AG04449 (cell line): ENCODE measurements at regions not wholly inside any gene's neighbourhood (a gene's known extent, or its start where the extent isn't known, plus 50 kb on each side); places are given as distances from the start of the nearest gene placed in this dataset.

Source experiments
- CTCF ChIA-PET: fragments of 350-600 bp; formaldehyde crosslinking; extraction: SDS; loops from one replicate; lab custom pipeline; 2021; ENCODE audit warnings: antibody characterized with exemption; lab: Yijun Ruan, JAX
- POLR2A ChIA-PET: fragments of 400-600, 350-600 bp; formaldehyde crosslinking; extraction: SDS; loops from one replicate; lab custom pipeline; 2020; ENCODE audit warnings: antibody characterized with exemption, inconsistent platforms; lab: Yijun Ruan, JAX
- DNase-seq: peaks from one replicate; pipeline ENCODE4 v3.0.0-alpha.2; 2010; ENCODE audit warnings: low read depth, low spot score
- H3K4me3 ChIP-seq: 2 replicates; pipeline ENCODE4 v1.5.1; 2011; ENCODE audit warnings: low read depth, mild to moderate bottlenecking, control low read depth, low read length
- CTCF ChIP-seq: IDR thresholded peaks from one replicate; pipeline ENCODE4 v1.5.1; 2011; ENCODE audit warnings: mild to moderate bottlenecking, moderate library complexity, low read length, control low read depth, inconsistent platforms; ENCODE audit not compliant: insufficient read depth; ENCODE audit errors: missing control alignments

GRCh38 chr1:43035821-43036741, 77.4 kb upstream of the SLC2A1 start:
- H3K4me3 ChIP-seq = no peak overlapping the region
- ChIA-PET CTCF (interaction anchor here (1.1 kb wide), 1 partner anchor 38 kb away, joined by 4 read pairs; no protein-coding TSS in a partner anchor), POLR2A (no interaction called here)
- no peak for DNase-seq
- no peak for TF ChIP-seq CTCF

DNA sequence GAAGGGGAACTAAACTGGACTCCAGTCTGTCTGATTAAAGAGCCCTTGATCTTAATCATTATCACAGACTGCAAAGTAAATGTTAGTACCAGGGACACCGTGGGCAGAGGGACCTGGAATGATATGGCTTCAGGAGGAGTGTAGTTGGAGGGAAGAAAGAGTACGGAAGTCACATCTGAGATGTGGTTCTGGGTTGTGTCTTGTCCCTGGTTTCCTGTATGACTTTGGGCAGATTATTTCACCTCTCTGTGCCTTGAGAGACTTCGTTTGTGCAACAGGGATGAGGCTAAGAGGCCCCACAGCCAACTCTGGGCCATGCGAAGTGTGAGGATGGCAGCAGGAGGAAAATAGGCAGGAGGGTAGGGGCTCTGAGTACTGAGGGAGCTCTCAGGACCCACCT, 76.1 kb upstream of the SLC2A1 start:
- no peak overlapping the region for H3K4me3 ChIP-seq
- TF ChIP-seq CTCF = no peak
- POLR2A ChIA-PET = no interaction called here
- CTCF ChIA-PET = interaction anchor here (1.1 to 1.6 kb wide), 3 partner anchors 22 to 39 kb away, joined by 4 to 5 read pairs (median 4); no protein-coding TSS in a partner anchor
- DNase-seq = no peak

GRCh38 chr1:43034195-43034658, 75.6 kb upstream of the SLC2A1 start:
- ChIA-PET POLR2A (no interaction called here), CTCF (interaction anchor here (1.0 to 1.6 kb wide), 4 partner anchors 18 to 121 kb away, joined by 3 to 5 read pairs (median 4); no protein-coding TSS in a partner anchor)
- no peak for TF ChIP-seq CTCF
- no peak for DNase-seq
- H3K4me3 ChIP-seq = no peak overlapping the region

GRCh38 chr1:43031316-43032203, 72.9 kb upstream of the SLC2A1 start:
- DNase-seq = no peak
- CTCF ChIA-PET = interaction anchor here (1.0 to 1.2 kb wide), 2 partner anchors 10 to 42 kb away, joined by 4 read pairs; no protein-coding TSS in a partner anchor
- no peak overlapping the region for H3K4me3 ChIP-seq
- no peak for TF ChIP-seq CTCF
- POLR2A ChIA-PET = interaction anchor here (1.0 kb wide), 1 partner anchor 95 kb away, joined by 3 read pairs; no protein-coding TSS in a partner anchor

DNA sequence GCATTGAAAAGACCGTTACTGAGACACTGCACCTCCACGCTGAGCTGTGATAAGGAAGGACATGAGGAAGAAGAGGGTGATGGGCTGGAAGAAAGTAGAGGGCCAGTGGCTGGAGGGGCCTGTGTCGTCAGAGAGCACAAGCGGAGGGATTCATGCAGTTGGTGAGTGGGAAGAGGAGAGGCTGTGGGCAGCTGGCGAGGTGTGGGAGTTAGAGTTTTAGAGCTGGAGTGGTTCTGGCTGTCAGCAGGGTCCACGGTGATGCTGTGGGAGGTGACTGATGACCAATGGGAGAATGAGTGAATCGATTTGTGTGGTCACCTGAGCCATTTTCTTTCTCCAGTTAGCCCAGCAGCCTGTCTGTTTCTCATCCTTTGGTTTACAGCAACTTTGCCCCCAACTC, 66.2 kb upstream of the SLC2A1 start:
- ChIA-PET POLR2A (no interaction called here), CTCF (no interaction called here)
- DNase-seq = no peak
- TF ChIP-seq CTCF = no peak
- no peak overlapping the region for H3K4me3 ChIP-seq
